Gastrocnemius medialis (tissue), 4 donors: ENCODE measurements at regions not wholly inside any gene's neighbourhood (a gene's known extent, or its start where the extent isn't known, plus 50 kb on each side); places are given as distances from the start of the nearest gene placed in this dataset.

Source experiments
- CTCF ChIP-seq, 5 experiments: fragments of 450-650 bp in 3 of 5; fragments of 200-600 bp in 2 of 5; sonication (generic) in 2 of 5; IDR thresholded peaks in 4 of 5; conservative IDR thresholded peaks in 1 of 5; 1 replicate in 4 of 5; 2 replicates in 1 of 5; pipeline ENCODE4 v1.5.1; 2016 to 2019; ENCODE audit warnings: antibody characterized with exemption in 5 of 5, mild to moderate bottlenecking in 3 of 5, moderate library complexity in 3 of 5
- POLR2A ChIP-seq, 2 donors: fragments of 450-650 bp; IDR thresholded peaks; one replicate each; pipeline ENCODE4 v1.6.1; 2017; ENCODE audit warnings: antibody characterized with exemption in 2 of 2, mild to moderate bottlenecking in 2 of 2, moderate library complexity in 2 of 2

GRCh38 chr4:45778514-45778913 lies 345.3 kb downstream of the GABRG1 start:
- TF ChIP-seq POLR2A (IDR thresholded peaks at IDR 0.05) (no peak), CTCF (IDR thresholded peaks at IDR 0.05 in 4 of 5, conservative IDR thresholded peaks at IDR 0.05 in 1 of 5) (no peak)
